Adrenal gland (tissue), 9 donors: ENCODE measurements at regions not wholly inside any gene's neighbourhood (a gene's known extent, or its start where the extent isn't known, plus 50 kb on each side); places are given as distances from the start of the nearest gene placed in this dataset.

ENCODE experiments used
- DNase-seq, 7 donors: peaks; one replicate each; pipeline ENCODE4 v3.0.0-alpha.2; 2019 to 2020
- H3K27ac ChIP-seq, 5 donors: fragments of 200-600 bp; sonication (generic) in 4 of 5; 1 replicate in 3 of 5; 2 replicates in 2 of 5; pipeline versions ENCODE4 v1.5.1 to v1.8.0; 2016 to 2020; ENCODE audit warnings: mild to moderate bottlenecking in 1 of 5
- H3K27me3 ChIP-seq: fragments of 200-600 bp; 2 replicates; pipeline ENCODE4 v1.8.0; 2021
- H3K36me3 ChIP-seq, 2 donors: fragments of 200-600 bp; replicated peaks in 1 of 2; 1 replicate in 1 of 2; 2 replicates in 1 of 2; pipeline versions ENCODE4 v1.5.1 to v1.8.0; 2018 to 2022
- H3K4me1 ChIP-seq, 2 donors: fragments of 200-600 bp; replicated peaks in 1 of 2; 1 replicate in 1 of 2; 2 replicates in 1 of 2; pipeline versions ENCODE4 v1.5.1 to v1.8.0; 2018 to 2021
- H3K4me3 ChIP-seq, 4 donors: fragments of 200-600 bp; sonication (generic) in 3 of 4; one replicate each; pipeline ENCODE4 v1.5.1; 2016 to 2018
- H3K9me3 ChIP-seq, 3 donors: fragments of 200-600 bp; sonication (generic) in 1 of 3; replicated peaks in 1 of 3; 1 replicate in 2 of 3; 2 replicates in 1 of 3; pipeline versions ENCODE4 v1.5.1 to v1.8.0; 2016 to 2021
- CTCF ChIP-seq, 6 experiments: fragments of 450-650 bp in 4 of 6; fragments of 200-600 bp in 2 of 6; sonication (generic) in 1 of 6; IDR thresholded peaks; 1 replicate in 5 of 6; 2 replicates in 1 of 6; pipeline versions ENCODE4 v1.5.1 to v1.8.0; 2016 to 2021; ENCODE audit warnings: antibody characterized with exemption in 6 of 6, mild to moderate bottlenecking in 2 of 6, moderate library complexity in 1 of 6
- POLR2A ChIP-seq, 2 donors: fragments of 450-650 bp; IDR thresholded peaks; one replicate each; pipeline ENCODE4 v1.6.1; 2017; ENCODE audit warnings: antibody characterized with exemption in 2 of 2, mild to moderate bottlenecking in 2 of 2, moderate library complexity in 1 of 2
- WGBS, 4 donors: extraction: QIAGEN DNeasy Blood & Tissue Kit in 2 of 4; methylation state at CpG; one replicate each; pipeline versions ENCODE4 v1.1.5 to v1.1.7; 2013 to 2017; 5-methylcytosine and 5-hydroxymethylcytosine counted together
- intact Hi-C, 2 donors: fragments of 100-400 bp; cut with DNase I; formaldehyde crosslinking; loops; one replicate each; pipeline versions ENCODE4 v1.14.1 to v1.15.0; 2022 to 2023
- donor health status: healthy with polysubstance abuse.
- donor health status: Bipolar disorder and iron deficiency.
- donor health status: DM: yes; HTN: yes; CAD: no.
- donor health status: DM: no; HTN: no; CAD: no.
- donor health status: DM: no; HTN: no; CAD: no.

- intact Hi-C loops, result no loop called here
- H3K9me3 ChIP-seq, result no peaks in the 10 kb centered on the region
- no peaks in the 10 kb centered on the region for H3K36me3 ChIP-seq
- no peak overlapping the region for H3K27ac ChIP-seq
- 68 to 78% (median 72%) methylated on average over 7 of the region's 7 CpGs for WGBS, 4 donors
- H3K27me3 ChIP-seq, result peaks cover 11% of the 10 kb centered on the region
- H3K4me1 ChIP-seq, result no peaks in the 10 kb centered on the region
- no peak overlapping the region for H3K4me3 ChIP-seq
- TF ChIP-seq CTCF (IDR thresholded peaks at IDR 0.05) (no peak), POLR2A (IDR thresholded peaks at IDR 0.05) (no peak)
- DNase-seq, result peak in 2 of 7 donors; percentile 1 to 35
Measured at GRCh38 chr10:131706476-131706875, 194.3 kb upstream of the PPP2R2D start.

- Histone ChIP-seq H3K27me3 (peaks cover 11% of the 10 kb centered on the region), H3K9me3 (no peaks in the 10 kb centered on the region), H3K4me1 (no peaks in the 10 kb centered on the region), H3K4me3 (no peak overlapping the region), H3K36me3 (no peaks in the 10 kb centered on the region), H3K27ac (no peak overlapping the region)
- TF ChIP-seq CTCF (IDR thresholded peaks at IDR 0.05) (no peak), POLR2A (IDR thresholded peaks at IDR 0.05) (no peak)
- peak in 2 of 7 donors; percentile 1 to 17 for DNase-seq
- WGBS, 4 donors, result 85 to 97% (median 88%) methylated on average over 4 of the region's 4 CpGs
- intact Hi-C loops, result no loop called here
Measured at GRCh38 chr10:131706952-131707351, 193.9 kb upstream of the PPP2R2D start.

GRCh38 chr10:131708225-131708880, 192.5 kb upstream of the PPP2R2D start:
- Histone ChIP-seq H3K36me3 (no peaks in the 10 kb centered on the region), H3K4me1 (no peaks in the 10 kb centered on the region), H3K4me3 (no peak overlapping the region), H3K9me3 (no peaks in the 10 kb centered on the region), H3K27me3 (peaks cover 3% of the 10 kb centered on the region), H3K27ac (no peak overlapping the region)
- intact Hi-C loops, result no loop called here
- no peak for TF ChIP-seq POLR2A (IDR thresholded peaks at IDR 0.05)
- TF ChIP-seq CTCF (IDR thresholded peaks at IDR 0.05), result no peak
- DNase-seq, result peak in 1 of 7 donors; percentile 24
- WGBS, 4 donors, result 76 to 82% (median 81%) methylated on average over 16 to 17 of the region's 17 CpGs

- Histone ChIP-seq H3K4me3 (no peak overlapping the region), H3K27me3 (no peaks in the 10 kb centered on the region), H3K4me1 (no peaks in the 10 kb centered on the region), H3K9me3 (no peaks in the 10 kb centered on the region), H3K27ac (no peak overlapping the region), H3K36me3 (no peaks in the 10 kb centered on the region)
- 68 to 78% (median 73%) methylated on average over 14 to 17 of the region's 17 CpGs for WGBS, 4 donors
- intact Hi-C loops, result no loop called here
- TF ChIP-seq POLR2A (IDR thresholded peaks at IDR 0.05) (no peak), CTCF (IDR thresholded peaks at IDR 0.05) (no peak)
- peak in 1 of 7 donors; percentile 11 for DNase-seq
Measured at GRCh38 chr10:131710142-131710861, 190.5 kb upstream of the PPP2R2D start.
